ENCODE measurements at regions not wholly inside any gene's neighbourhood (a gene's known extent, or its start where the extent isn't known, plus 50 kb on each side); places are given as distances from the start of the nearest gene placed in this dataset.
"Not testable (repeated sequence)": the region's sequence is repeated elsewhere in the genome, so short reads cannot be mapped to it uniquely, and the experiment has no call there.

DNA sequence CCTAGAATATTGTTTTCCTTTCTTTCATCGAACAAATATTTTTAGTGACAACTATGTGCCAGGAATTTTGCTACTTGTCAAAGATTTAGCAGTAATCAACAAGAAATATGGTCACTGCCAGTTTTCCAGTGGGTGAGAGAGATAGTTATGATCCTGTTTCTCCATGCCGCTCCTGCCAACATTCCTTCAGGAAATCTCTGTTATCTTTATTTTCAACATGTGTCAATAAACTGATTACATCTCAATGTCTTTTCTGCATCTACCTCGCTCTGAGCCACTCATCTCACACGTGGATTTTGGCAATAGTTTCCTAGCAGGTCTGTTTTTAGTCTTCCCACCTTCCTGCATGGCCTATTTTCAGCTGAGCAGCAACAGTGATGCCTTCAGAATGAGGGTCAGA lies 650.0 kb upstream of the STXBP6 start:
- DNase-seq = no peak

GRCh38 chr14:25698111-25698510 lies 648.2 kb upstream of the STXBP6 start:
- DNase-seq = no peak

GRCh38 chr14:25696176-25696575 lies 646.2 kb upstream of the STXBP6 start:
- no peak for DNase-seq

- DNase-seq = no peak
Measured at GRCh38 chr14:25685004-25685403, 635.1 kb upstream of the STXBP6 start.

DNA sequence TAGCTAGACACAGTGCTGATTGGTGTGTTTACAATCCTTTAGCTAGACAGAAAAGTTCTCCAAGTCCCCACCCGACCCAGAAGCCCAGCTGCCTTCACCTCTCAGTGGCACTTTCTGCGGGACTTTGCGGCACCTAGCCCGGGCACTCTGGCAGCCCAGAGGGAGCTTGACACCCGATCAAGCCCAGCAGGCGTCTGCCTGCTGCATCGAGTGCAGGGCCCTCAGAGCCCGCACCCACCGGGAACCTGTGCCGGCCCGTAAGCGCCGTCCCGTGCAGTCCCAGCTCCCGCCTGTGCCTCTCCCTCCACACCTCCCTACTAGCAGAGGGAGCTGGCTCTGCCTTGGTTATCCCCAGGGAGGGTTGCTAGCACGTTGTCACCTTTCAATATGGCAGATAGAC lies 631.0 kb upstream of the STXBP6 start:
- no peak for DNase-seq

- DNase-seq = not testable (repeated sequence)
Measured at GRCh38 chr14:25680511-25680910, 630.6 kb upstream of the STXBP6 start.

DNA sequence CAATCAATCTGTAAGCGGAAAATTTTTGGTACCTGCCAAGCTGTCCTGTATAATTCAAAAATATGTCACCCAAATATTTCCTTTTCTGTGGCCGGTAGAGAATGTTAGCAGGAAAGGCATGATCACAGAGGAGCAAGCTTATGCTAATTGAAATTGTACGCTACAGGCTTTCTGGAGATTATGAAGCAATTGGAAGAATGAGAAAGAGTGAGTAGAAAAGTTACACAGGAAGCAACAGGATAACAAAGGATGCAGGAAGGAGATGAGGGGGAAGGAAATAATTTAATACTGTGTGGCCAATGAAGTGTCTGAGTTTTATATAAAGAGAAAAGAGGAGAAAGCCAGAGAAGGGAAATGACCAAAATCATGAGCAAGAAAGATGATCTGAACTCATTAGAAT lies 627.2 kb upstream of the STXBP6 start:
- no peak for DNase-seq

GRCh38 chr14:25667387-25667786 lies 617.4 kb upstream of the STXBP6 start:
- no peak for DNase-seq

DNA sequence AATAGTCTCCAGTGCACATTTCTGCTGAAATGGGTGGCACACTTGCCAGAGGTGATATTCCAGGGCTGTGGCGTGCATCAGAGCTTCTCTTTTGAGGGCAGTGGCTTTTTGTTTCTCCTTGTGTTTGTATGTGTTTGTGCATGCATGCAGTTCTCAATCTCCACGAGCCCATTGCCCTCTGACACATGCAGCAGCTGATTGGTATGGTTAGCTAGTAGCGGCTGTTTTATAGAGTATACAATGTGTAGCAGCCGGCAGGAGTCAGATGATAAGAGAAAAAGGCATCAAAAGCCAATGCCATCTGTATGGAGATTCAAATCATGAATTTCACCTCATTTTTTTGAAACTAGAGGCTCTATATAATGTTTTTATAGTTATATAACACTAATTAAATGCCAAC lies 616.9 kb upstream of the STXBP6 start:
- no peak for DNase-seq

DNA sequence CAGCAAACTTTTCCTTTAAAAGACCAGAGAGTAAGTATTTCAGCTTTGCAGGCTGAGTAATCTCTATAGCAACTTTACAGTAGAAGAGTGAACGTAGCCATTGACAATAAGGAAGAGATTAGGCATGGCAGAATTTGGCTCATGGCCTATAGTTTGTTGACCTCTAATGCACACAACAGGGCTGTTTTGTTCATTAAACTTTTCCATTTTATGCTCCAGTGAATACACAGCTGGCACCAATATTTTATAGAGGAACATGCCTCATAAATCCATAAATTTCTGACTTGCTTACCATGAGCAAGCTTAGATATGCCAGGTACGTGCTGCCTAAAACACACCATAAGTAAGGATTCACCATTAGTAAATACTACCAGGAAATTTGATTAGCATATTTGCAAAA lies 609.0 kb upstream of the STXBP6 start:
- no peak for DNase-seq

DNA sequence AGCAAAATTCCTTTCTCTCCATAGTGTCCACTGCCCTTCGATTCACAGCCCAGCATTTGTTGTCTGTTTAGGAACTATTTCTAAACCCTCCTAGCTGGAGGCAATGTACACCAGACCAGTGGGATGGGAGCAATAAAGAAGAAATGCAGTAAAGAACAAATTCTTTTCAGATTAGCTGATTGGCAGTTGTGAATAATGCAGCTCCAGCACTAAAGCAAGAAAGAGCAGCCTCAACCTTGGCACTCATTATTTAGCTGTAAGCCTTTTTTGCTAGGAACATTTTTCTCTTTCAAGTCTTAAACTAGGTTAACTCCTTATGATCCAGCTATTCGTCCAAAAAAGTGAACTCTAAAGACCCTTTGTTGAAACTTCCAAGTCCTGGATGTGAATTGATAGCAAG lies 580.5 kb upstream of the STXBP6 start:
- no peak for DNase-seq

DNA sequence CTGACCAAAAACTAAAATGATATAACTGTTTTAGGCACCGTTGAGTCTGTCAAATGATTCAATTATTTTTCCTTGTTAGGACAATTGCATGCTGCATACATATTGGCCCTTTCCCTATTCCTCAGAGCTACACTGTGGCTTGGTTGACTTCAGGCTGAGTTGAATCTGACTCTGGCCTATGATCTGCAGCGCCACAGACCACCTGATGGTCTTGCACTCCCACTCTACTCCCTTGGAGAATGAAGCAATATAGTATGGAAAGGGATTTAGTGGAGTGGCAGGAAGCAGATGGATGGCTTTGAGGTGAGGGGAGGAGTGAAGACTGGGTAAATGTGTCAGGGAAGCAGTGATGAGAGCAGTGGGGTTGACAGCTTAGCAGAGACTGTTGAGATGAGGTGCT lies 579.0 kb upstream of the STXBP6 start:
- no peak for DNase-seq

DNA sequence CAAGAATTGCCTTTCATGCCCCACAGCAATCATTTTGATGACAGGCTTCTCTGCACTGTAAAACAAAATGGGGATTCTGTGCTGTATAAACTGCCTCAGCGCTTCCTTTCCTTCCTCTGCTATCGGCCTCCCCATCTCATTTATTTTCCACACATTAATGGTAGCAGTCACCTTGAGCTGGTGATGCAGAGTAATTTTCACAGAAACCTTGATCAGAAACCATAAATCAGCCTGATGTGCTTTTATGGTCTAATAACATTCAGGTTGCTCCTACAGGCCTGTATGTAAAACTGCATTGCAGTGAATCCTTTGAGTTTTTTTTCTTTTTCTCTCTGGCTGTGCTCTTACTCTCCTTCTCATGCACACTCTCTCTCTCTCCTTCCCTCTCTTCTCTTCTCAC lies 578.4 kb upstream of the STXBP6 start:
- DNase-seq = no peak

DNA sequence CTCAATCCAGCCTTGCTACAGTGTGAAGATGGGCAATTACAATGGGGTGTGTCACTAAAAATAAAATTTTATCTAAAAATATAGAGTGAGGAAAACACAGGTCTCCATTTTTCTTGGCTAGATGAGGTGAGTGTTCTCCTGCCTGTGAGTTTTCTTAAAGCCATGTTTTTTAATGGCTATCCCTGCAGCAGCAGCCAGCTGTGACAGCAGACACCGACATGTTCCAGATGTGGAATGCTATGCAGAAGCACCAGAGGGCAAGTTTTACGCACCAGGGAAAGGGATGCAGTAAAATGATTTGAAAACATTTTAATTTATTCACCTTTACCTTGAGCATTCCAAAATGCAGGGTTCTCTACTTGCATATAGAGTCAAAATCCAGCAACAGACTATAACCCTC lies 577.0 kb upstream of the STXBP6 start:
- no peak for DNase-seq

- no peak for DNase-seq
Measured at GRCh38 chr14:25622763-25623162, 572.8 kb upstream of the STXBP6 start.

DNA sequence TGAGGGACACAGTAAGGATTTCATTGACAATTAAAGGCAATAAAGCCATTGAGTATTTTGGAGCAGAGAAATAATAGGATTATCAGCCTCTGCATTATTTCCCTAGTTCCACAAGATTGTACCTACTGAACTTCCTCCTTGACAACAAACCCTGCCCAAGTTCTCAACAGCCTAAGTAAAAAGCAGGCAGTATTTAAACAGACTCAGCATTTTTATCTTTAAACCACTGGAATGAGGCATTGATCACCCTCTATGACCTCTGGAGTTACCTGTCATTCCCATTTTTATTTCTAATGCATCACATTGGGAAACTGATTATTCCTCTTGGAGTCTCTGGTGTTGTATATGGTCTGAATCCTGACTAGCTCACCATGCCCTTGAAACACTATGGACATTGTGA lies 570.6 kb upstream of the STXBP6 start:
- DNase-seq = no peak

DNA sequence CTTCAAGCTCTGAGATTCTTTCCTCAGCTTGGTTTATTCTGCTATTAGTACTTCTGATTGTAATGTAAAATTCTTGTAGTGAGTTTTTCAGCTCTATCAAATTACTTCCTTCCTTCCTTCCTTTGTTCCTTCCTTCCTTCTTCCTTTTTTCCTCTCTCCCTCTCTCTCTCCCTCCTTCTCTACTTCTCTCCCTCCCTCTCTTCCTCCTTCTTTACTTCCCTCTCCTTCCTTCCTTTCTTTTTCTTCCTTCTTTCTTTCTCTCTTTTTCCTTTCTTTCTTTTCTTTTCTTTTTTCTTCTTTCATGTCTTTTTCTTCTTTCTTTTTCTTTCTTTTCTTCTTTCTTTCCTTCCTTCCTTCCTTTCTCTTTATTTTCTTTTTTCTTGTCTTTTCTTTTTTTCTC lies 565.2 kb upstream of the STXBP6 start:
- DNase-seq = no peak

- DNase-seq = peak in 1 of 58 donors; percentile 2
Measured at GRCh38 chr14:25607192-25607591, 557.2 kb upstream of the STXBP6 start.

GRCh38 chr14:25602106-25602505 lies 552.2 kb upstream of the STXBP6 start:
- DNase-seq = no peak

DNA sequence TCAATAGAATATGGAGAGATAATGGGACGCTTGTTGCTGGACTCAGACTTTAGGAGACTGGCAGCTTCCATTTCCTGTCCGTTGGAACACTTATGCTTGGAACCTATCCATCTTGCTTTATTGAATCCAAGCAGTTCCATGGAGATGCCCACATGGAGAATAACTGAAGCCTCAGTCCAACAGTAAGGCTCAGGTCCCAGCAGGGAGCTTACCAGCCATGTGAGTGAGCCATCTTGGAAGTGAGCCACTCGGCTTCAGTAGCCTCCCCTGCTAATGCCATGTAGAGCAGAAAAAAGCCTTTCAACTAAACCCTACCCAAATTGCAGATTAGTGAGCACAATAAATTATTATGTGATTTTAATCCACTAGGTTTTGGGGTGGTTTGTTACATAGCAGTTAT lies 538.8 kb upstream of the STXBP6 start:
- DNase-seq = no peak

- no peak for DNase-seq
Measured at GRCh38 chr14:25574628-25575325, 524.8 kb upstream of the STXBP6 start.

GRCh38 chr14:25570483-25570882 lies 520.5 kb upstream of the STXBP6 start:
- DNase-seq = no peak

GRCh38 chr14:25557466-25557865 lies 507.5 kb upstream of the STXBP6 start:
- DNase-seq = no peak

- DNase-seq = no peak
Measured at GRCh38 chr14:25552826-25553225, 502.9 kb upstream of the STXBP6 start.

All from anterior cingulate cortex (tissue), 58 donors.